ENCODE measurements at regions not wholly inside any gene's neighbourhood (a gene's known extent, or its start where the extent isn't known, plus 50 kb on each side); places are given as distances from the start of the nearest gene placed in this dataset.

DNA sequence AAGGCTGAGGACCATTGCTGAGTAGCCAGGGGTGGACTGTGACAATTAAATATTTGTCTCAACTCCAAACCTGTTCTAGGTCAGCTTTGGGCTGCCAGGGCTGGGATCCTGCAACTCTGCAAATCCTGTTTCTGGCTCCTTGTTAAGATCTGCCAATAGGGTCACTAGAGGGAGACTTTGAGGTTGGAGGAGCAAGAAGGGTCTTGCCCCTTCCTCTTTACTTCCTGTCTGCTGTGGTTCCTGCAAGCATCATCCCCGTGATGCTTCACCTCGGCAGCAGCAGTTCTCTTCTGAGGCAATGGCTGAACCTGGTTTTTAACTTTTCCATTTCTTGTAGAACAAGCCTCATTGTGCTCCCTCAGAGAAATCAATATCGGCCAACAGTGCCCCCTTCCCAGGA lies 124.6 kb downstream of the IRX5 start:
- Histone ChIP-seq H3K4me2 (ENCODE audit: low read length) (no peak overlapping the region), H3K36me3 (ENCODE audit: control insufficient read depth in 1 of 2, insufficient read depth in 2 of 2, low read length in 2 of 2) (no peaks in the 10 kb centered on the region), H3K9ac (ENCODE audit: low read length) (no peak overlapping the region), H3K79me2 (ENCODE audit: control insufficient read depth, insufficient read depth, low read length, poor library complexity) (no peaks in the 10 kb centered on the region), H2BK120ac (ENCODE audit: insufficient read depth, low read length, poor library complexity) (no peak overlapping the region), H3K4me1 (ENCODE audit: control insufficient read depth in 1 of 2, insufficient read depth in 2 of 2, low read length in 2 of 2) (no peaks in the 10 kb centered on the region), H3K14ac (ENCODE audit: low read length) (no peak overlapping the region), H2BK12ac (ENCODE audit: low read length) (no peak overlapping the region), H3K23ac (ENCODE audit: low read length) (no peak overlapping the region), H2AK5ac (ENCODE audit: low read length) (no peak overlapping the region), H4K12ac (ENCODE audit: low read depth, low read length) (no peak overlapping the region), H3K27ac (ENCODE audit: low read depth, low read length) (no peak overlapping the region), H3K4ac (ENCODE audit: low read depth, low read length) (no peak overlapping the region), H4K91ac (ENCODE audit: low read depth, low read length) (no peak overlapping the region), H3K9me3 (ENCODE audit: insufficient read depth, low read depth, low read length) (peaks cover 8% of the 10 kb centered on the region), H3K79me1 (ENCODE audit: low read length) (no peaks in the 10 kb centered on the region), H2AFZ (ENCODE audit: insufficient read depth, low read length, poor library complexity) (no peak overlapping the region), H4K8ac (ENCODE audit: low read depth, low read length) (no peak overlapping the region), H3K18ac (ENCODE audit: low read length) (no peak overlapping the region), H2BK5ac (ENCODE audit: low read depth, low read length, poor library complexity) (no peak overlapping the region), H3K27me3 (ENCODE audit: insufficient read depth, low read length) (peaks cover 22% of the 10 kb centered on the region), H3K4me3 (ENCODE audit: low read depth, low read length) (no peak overlapping the region)
- WGBS (ENCODE audit: extremely low coverage, insufficient coverage, insufficient read length), result no CpG with 5 or more reads among the region's 3 CpGs
- DNase-seq, result no peak

DNA sequence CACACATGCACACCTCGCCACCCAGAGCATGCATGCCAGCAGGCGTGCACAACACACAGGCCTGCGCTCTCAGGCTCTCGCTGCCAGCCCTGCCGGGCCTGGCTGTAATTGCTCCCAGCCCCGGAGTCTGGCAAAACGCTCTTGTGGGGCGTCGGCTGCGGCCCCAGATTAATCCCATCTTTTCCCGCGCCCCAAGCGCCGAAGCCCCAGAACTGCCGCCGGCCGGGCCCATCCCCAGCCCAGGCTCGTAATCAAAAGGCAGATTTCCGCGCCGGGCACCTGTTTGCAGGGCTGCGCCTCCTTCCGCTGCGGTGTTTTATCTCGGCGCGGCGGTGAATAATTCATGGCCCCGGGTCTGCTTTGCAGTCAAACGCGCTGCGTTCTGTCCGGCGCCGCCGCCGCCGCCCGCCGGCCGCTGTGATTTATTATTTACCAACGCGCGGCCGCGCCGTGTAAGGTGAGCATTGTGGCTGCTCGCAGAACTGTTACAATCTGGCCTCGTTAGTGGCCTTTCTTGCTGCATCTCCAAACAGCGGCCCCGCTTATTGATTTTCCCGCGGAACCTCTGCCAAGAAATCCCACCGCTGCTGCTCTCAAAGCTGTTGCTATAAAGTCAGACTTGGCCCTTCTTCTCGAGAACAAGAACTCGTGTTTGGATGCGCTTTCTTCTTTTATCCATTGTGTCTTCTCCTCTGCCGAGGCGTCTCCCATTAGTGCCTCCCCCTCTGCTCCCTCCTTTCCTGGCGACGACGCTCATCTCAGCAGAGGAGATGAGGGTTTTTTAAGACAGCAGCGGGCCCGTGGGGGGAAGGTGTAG lies 126.1 kb downstream of the IRX5 start:
- H4K12ac ChIP-seq (ENCODE audit: low read depth, low read length), result no peak overlapping the region
- peaks cover 22% of the 10 kb centered on the region for H3K27me3 ChIP-seq (ENCODE audit: insufficient read depth, low read length)
- no peak overlapping the region for H4K91ac ChIP-seq (ENCODE audit: low read depth, low read length)
- H2BK5ac ChIP-seq (ENCODE audit: low read depth, low read length, poor library complexity), result no peak overlapping the region
- H3K4me1 ChIP-seq (ENCODE audit: control insufficient read depth in 1 of 2, insufficient read depth in 2 of 2, low read length in 2 of 2), result no peaks in the 10 kb centered on the region
- H3K23ac ChIP-seq (ENCODE audit: low read length), result no peak overlapping the region
- no peak overlapping the region for H3K4ac ChIP-seq (ENCODE audit: low read depth, low read length)
- no peaks in the 10 kb centered on the region for H3K36me3 ChIP-seq (ENCODE audit: control insufficient read depth in 1 of 2, insufficient read depth in 2 of 2, low read length in 2 of 2)
- H3K4me3 ChIP-seq (ENCODE audit: low read depth, low read length), result no peak overlapping the region
- H3K9me3 ChIP-seq (ENCODE audit: insufficient read depth, low read depth, low read length), result peaks cover 6% of the 10 kb centered on the region
- no peak overlapping the region for H2AK5ac ChIP-seq (ENCODE audit: low read length)
- no peak overlapping the region for H2AFZ ChIP-seq (ENCODE audit: insufficient read depth, low read length, poor library complexity)
- no peaks in the 10 kb centered on the region for H3K79me1 ChIP-seq (ENCODE audit: low read length)
- no peak overlapping the region for H3K27ac ChIP-seq (ENCODE audit: low read depth, low read length)
- WGBS (ENCODE audit: extremely low coverage, insufficient coverage, insufficient read length), result no CpG with 5 or more reads among the region's 64 CpGs
- no peak overlapping the region for H2BK120ac ChIP-seq (ENCODE audit: insufficient read depth, low read length, poor library complexity)
- DNase-seq, result no peak
- H3K9ac ChIP-seq (ENCODE audit: low read length), result no peak overlapping the region
- no peak overlapping the region for H2BK12ac ChIP-seq (ENCODE audit: low read length)
- no peak overlapping the region for H3K14ac ChIP-seq (ENCODE audit: low read length)
- peak overlapping the region; percentile 54 for H3K4me2 ChIP-seq (ENCODE audit: low read length)
- no peak overlapping the region for H4K8ac ChIP-seq (ENCODE audit: low read depth, low read length)
- no peak overlapping the region for H3K18ac ChIP-seq (ENCODE audit: low read length)
- no peaks in the 10 kb centered on the region for H3K79me2 ChIP-seq (ENCODE audit: control insufficient read depth, insufficient read depth, low read length, poor library complexity)

DNA sequence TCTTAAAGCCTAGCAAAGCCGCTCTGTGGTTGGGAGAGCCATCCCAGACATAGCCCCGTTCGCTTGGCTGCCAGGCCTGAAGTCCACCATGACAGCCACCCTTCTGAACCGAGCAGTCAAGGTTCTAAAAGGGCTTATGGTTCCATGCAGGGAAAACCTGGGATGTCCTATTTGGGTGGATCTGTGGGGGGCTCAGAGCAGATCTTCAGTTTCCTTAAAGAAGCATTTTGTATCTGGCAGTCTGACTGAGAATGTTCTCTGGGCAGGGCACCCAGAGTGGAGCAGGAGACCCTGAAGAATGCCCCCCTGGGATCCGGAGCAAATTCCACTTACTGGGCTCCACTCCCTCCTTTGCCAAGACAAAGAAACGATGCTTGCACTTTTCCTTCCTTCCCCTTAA lies 127.2 kb downstream of the IRX5 start:
- H3K4ac ChIP-seq (ENCODE audit: low read depth, low read length), result no peak overlapping the region
- no peak overlapping the region for H2AK5ac ChIP-seq (ENCODE audit: low read length)
- H4K91ac ChIP-seq (ENCODE audit: low read depth, low read length), result no peak overlapping the region
- no peak overlapping the region for H2BK5ac ChIP-seq (ENCODE audit: low read depth, low read length, poor library complexity)
- H3K14ac ChIP-seq (ENCODE audit: low read length), result no peak overlapping the region
- H3K4me1 ChIP-seq (ENCODE audit: control insufficient read depth in 1 of 2, insufficient read depth in 2 of 2, low read length in 2 of 2), result no peaks in the 10 kb centered on the region
- H4K8ac ChIP-seq (ENCODE audit: low read depth, low read length), result no peak overlapping the region
- WGBS (ENCODE audit: extremely low coverage, insufficient coverage, insufficient read length), result no CpG with 5 or more reads among the region's 6 CpGs
- H3K79me1 ChIP-seq (ENCODE audit: low read length), result no peaks in the 10 kb centered on the region
- H2BK120ac ChIP-seq (ENCODE audit: insufficient read depth, low read length, poor library complexity), result no peak overlapping the region
- H2BK12ac ChIP-seq (ENCODE audit: low read length), result no peak overlapping the region
- peaks cover 22% of the 10 kb centered on the region for H3K27me3 ChIP-seq (ENCODE audit: insufficient read depth, low read length)
- peaks cover 6% of the 10 kb centered on the region for H3K9me3 ChIP-seq (ENCODE audit: insufficient read depth, low read depth, low read length)
- no peaks in the 10 kb centered on the region for H3K79me2 ChIP-seq (ENCODE audit: control insufficient read depth, insufficient read depth, low read length, poor library complexity)
- no peak overlapping the region for H3K23ac ChIP-seq (ENCODE audit: low read length)
- H3K4me2 ChIP-seq (ENCODE audit: low read length), result no peak overlapping the region
- no peak overlapping the region for H3K4me3 ChIP-seq (ENCODE audit: low read depth, low read length)
- DNase-seq, result no peak
- no peaks in the 10 kb centered on the region for H3K36me3 ChIP-seq (ENCODE audit: control insufficient read depth in 1 of 2, insufficient read depth in 2 of 2, low read length in 2 of 2)
- H4K12ac ChIP-seq (ENCODE audit: low read depth, low read length), result no peak overlapping the region
- H3K18ac ChIP-seq (ENCODE audit: low read length), result no peak overlapping the region
- no peak overlapping the region for H2AFZ ChIP-seq (ENCODE audit: insufficient read depth, low read length, poor library complexity)
- no peak overlapping the region for H3K9ac ChIP-seq (ENCODE audit: low read length)
- no peak overlapping the region for H3K27ac ChIP-seq (ENCODE audit: low read depth, low read length)

DNA sequence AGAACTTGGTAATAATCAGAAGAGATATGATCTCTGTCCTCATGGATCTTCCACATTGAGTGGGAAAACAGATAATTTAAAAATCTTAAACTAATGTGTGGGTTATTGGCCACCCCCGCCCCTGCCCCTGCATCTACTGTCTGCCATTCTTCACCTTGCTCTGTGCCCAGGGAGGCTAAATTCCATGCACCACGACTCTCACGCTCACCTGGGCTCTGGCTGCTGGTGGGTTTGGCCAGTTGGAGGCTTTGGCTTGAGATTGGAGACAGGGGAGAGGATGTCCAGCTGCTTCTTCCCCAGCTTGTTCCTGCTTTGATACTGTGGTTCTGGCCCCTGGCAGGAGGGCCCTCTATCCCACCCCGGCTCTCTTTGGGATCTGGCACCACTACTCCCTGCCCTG lies 127.9 kb downstream of the IRX5 start:
- Histone ChIP-seq H2BK120ac (ENCODE audit: insufficient read depth, low read length, poor library complexity) (no peak overlapping the region), H2AK5ac (ENCODE audit: low read length) (no peak overlapping the region), H3K79me2 (ENCODE audit: control insufficient read depth, insufficient read depth, low read length, poor library complexity) (no peaks in the 10 kb centered on the region), H3K4me1 (ENCODE audit: control insufficient read depth in 1 of 2, insufficient read depth in 2 of 2, low read length in 2 of 2) (no peaks in the 10 kb centered on the region), H3K4ac (ENCODE audit: low read depth, low read length) (no peak overlapping the region), H2BK5ac (ENCODE audit: low read depth, low read length, poor library complexity) (no peak overlapping the region), H3K9me3 (ENCODE audit: insufficient read depth, low read depth, low read length) (peaks cover 6% of the 10 kb centered on the region), H3K23ac (ENCODE audit: low read length) (no peak overlapping the region), H3K79me1 (ENCODE audit: low read length) (no peaks in the 10 kb centered on the region), H3K27ac (ENCODE audit: low read depth, low read length) (no peak overlapping the region), H4K91ac (ENCODE audit: low read depth, low read length) (no peak overlapping the region), H3K27me3 (ENCODE audit: insufficient read depth, low read length) (peaks cover 22% of the 10 kb centered on the region), H3K4me3 (ENCODE audit: low read depth, low read length) (no peak overlapping the region), H4K8ac (ENCODE audit: low read depth, low read length) (no peak overlapping the region), H3K36me3 (ENCODE audit: control insufficient read depth in 1 of 2, insufficient read depth in 2 of 2, low read length in 2 of 2) (no peaks in the 10 kb centered on the region), H2BK12ac (ENCODE audit: low read length) (no peak overlapping the region), H3K18ac (ENCODE audit: low read length) (no peak overlapping the region), H3K4me2 (ENCODE audit: low read length) (no peak overlapping the region), H4K12ac (ENCODE audit: low read depth, low read length) (no peak overlapping the region), H3K9ac (ENCODE audit: low read length) (no peak overlapping the region), H3K14ac (ENCODE audit: low read length) (no peak overlapping the region), H2AFZ (ENCODE audit: insufficient read depth, low read length, poor library complexity) (no peak overlapping the region)
- no CpG with 5 or more reads among the region's 4 CpGs for WGBS (ENCODE audit: extremely low coverage, insufficient coverage, insufficient read length)
- DNase-seq, result no peak
